Upper lobe of left lung (tissue), 4 donors: ENCODE measurements at regions not wholly inside any gene's neighbourhood (a gene's known extent, or its start where the extent isn't known, plus 50 kb on each side); places are given as distances from the start of the nearest gene placed in this dataset.

Source experiments
- EP300 ChIP-seq, 4 donors: sonication (generic); formaldehyde crosslinking; IDR thresholded peaks; one replicate each; pipeline ENCODE4 v1.5.1; 2017; ENCODE audit warnings: antibody characterized with exemption in 4 of 4, control low read depth in 2 of 4
- POLR2A ChIP-seq, 4 donors: fragments of 450-650 bp; IDR thresholded peaks; one replicate each; pipeline ENCODE4 v1.5.1; 2016 to 2017; ENCODE audit warnings: antibody characterized with exemption in 4 of 4, mild to moderate bottlenecking in 2 of 4

GRCh38 chr18:64919971-64920570 is 771.2 kb upstream of the LINC00305 start:
- no peak for TF ChIP-seq POLR2A (IDR thresholded peaks at IDR 0.05)
- no peak for TF ChIP-seq EP300 (IDR thresholded peaks at IDR 0.05)
